NB4 (cell line): ENCODE measurements at regions not wholly inside any gene's neighbourhood (a gene's known extent, or its start where the extent isn't known, plus 50 kb on each side); places are given as distances from the start of the nearest gene placed in this dataset.

Experiments
- DNase-seq: peaks from one replicate; pipeline ENCODE4 v3.0.0; 2010; ENCODE audit warnings: low read depth
- H3K4me3 ChIP-seq: one replicate; pipeline ENCODE4 v1.5.1; 2011; ENCODE audit warnings: mild to moderate bottlenecking, low read depth, low read length, moderate library complexity
- MAX ChIP-seq: IDR thresholded peaks from 2 replicates; pipeline ENCODE4 v1.6.1; 2011; ENCODE audit warnings: low read depth, low read length
- MYC ChIP-seq: IDR thresholded peaks from 2 replicates; pipeline ENCODE4 v1.6.1; 2011; ENCODE audit warnings: low read depth, low read length
- POLR2A ChIP-seq: IDR thresholded peaks from 2 replicates; pipeline ENCODE4 v1.6.1; 2011; ENCODE audit warnings: mild to moderate bottlenecking; ENCODE audit not compliant: insufficient read length; ENCODE audit errors: extremely low read depth
- TF ChIP-seq, protein P1 (sequence below): IDR thresholded peaks from one replicate; pipeline ENCODE4 v1.5.1; 2012; ENCODE audit warnings: low read depth, low read length

- DNase-seq: no peak
- no peak overlapping the region for H3K4me3 ChIP-seq
- TF ChIP-seq, protein P1, sequence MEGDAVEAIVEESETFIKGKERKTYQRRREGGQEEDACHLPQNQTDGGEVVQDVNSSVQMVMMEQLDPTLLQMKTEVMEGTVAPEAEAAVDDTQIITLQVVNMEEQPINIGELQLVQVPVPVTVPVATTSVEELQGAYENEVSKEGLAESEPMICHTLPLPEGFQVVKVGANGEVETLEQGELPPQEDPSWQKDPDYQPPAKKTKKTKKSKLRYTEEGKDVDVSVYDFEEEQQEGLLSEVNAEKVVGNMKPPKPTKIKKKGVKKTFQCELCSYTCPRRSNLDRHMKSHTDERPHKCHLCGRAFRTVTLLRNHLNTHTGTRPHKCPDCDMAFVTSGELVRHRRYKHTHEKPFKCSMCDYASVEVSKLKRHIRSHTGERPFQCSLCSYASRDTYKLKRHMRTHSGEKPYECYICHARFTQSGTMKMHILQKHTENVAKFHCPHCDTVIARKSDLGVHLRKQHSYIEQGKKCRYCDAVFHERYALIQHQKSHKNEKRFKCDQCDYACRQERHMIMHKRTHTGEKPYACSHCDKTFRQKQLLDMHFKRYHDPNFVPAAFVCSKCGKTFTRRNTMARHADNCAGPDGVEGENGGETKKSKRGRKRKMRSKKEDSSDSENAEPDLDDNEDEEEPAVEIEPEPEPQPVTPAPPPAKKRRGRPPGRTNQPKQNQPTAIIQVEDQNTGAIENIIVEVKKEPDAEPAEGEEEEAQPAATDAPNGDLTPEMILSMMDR: no peak
- TF ChIP-seq MYC (no peak), MAX (no peak), POLR2A (no peak)
Observed at GRCh38 chr19:31979949-31980670, 365.3 kb upstream of the ZNF507 start.

GRCh38 chr19:31980796-31981195, 364.6 kb upstream of the ZNF507 start:
- DNase-seq: no peak
- no peak overlapping the region for H3K4me3 ChIP-seq
- TF ChIP-seq, protein P1: no peak
- no peak for TF ChIP-seq MAX
- no peak for TF ChIP-seq MYC
- no peak for TF ChIP-seq POLR2A

DNA sequence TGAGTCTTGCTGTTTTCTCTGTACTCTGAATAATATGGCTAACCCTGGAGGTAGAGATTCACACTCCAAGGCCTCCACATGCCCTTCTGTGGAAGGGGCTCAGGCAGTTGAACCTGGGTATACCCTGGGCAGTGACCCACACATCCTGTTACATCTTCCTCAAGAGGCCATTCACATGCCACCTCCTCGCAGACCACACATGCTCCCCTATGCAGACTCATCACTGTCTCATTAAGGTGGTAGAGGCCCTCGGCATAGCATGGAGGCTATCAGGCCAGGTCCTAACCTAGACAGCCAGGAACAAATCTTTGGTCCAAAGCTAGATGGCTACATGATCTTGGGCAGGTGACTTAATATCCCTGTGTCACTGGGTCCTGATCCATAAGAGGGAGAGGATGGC, 363.9 kb upstream of the ZNF507 start:
- H3K4me3 ChIP-seq: no peak overlapping the region
- TF ChIP-seq POLR2A: no peak
- no peak for TF ChIP-seq MYC
- no peak for TF ChIP-seq MAX
- TF ChIP-seq, protein P1: no peak
- no peak for DNase-seq

GRCh38 chr19:31983647-31984046, 361.8 kb upstream of the ZNF507 start:
- DNase-seq: no peak
- TF ChIP-seq MAX (no peak), POLR2A (no peak), MYC (no peak)
- TF ChIP-seq, protein P1: no peak

DNA sequence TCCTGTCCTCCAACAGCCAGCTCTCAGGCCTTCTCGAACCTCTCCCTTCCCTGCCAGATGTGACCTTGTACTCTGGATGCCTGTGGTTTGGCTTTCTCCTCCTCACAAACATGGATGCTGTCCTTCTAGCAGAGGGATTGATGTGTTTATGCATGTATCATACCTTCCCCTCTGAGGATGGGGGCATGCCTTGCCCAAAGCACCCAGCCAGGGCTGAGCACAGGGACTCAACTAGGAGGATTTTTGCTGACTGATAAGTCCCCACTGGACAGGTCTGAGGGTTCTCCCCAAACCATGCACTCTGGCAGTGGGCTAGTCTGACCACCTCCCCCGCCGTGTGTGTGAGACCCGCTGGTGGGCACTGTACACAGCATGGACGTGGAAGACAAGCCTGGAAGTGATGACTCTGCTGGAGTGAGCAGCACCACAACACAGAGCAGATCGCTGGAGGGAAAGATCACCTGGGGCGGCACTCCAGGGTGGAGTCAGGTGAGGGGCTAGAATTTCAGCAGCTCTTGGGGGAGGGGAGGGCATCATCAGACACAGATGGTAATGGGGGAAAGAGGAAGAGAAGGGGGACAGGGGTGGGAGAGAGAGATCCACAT, 360.3 kb upstream of the ZNF507 start:
- TF ChIP-seq MAX: no peak
- no peak for TF ChIP-seq POLR2A
- TF ChIP-seq, protein P1: no peak
- no peak for TF ChIP-seq MYC
- H3K4me3 ChIP-seq: no peak overlapping the region

More at GRCh38 chr19:31983647-31984046, 361.8 kb upstream of the ZNF507 start:
- no peak overlapping the region for H3K4me3 ChIP-seq

More for the DNA sequence above, 360.3 kb upstream of the ZNF507 start:
- no peak for DNase-seq
